ENCODE measurements at regions not wholly inside any gene's neighbourhood (a gene's known extent, or its start where the extent isn't known, plus 50 kb on each side); places are given as distances from the start of the nearest gene placed in this dataset.

DNA sequence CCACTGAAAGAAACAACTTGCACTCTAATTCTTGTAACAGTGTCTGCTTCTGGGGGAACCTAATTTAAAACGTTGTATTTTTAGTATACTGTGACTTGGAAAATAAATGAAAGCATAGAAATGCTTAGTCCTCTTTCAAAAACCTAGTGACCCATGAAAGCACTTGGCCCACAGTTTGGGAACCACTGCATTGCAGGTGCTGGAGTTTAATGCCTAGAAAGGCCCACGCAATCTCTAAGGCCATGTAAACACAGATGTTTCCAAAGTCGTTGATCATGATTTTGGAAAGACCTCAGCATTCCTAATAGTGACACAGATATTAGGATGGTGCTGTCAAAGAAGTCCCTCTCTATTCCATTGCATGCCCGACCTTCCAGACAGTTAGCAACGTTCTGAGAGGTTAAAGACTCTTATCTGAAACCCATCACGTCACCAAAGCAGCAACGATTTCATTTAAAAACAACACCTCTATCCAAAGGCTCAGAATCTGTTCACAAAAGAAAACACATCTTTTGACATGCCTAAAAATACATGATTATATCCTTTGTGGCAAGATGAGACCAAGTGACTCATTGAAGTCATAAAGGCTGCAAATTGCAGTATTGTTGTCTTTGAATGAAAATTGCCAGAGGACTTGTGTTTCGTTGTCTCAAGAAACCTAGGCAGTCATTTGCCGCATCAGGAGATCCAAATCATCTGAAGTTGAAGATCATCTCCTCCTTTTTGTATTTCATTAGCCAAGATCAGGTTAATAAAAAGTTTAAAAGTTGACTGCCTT lies 328.0 kb upstream of the ZNF507 start:
- TF ChIP-seq, protein P1, sequence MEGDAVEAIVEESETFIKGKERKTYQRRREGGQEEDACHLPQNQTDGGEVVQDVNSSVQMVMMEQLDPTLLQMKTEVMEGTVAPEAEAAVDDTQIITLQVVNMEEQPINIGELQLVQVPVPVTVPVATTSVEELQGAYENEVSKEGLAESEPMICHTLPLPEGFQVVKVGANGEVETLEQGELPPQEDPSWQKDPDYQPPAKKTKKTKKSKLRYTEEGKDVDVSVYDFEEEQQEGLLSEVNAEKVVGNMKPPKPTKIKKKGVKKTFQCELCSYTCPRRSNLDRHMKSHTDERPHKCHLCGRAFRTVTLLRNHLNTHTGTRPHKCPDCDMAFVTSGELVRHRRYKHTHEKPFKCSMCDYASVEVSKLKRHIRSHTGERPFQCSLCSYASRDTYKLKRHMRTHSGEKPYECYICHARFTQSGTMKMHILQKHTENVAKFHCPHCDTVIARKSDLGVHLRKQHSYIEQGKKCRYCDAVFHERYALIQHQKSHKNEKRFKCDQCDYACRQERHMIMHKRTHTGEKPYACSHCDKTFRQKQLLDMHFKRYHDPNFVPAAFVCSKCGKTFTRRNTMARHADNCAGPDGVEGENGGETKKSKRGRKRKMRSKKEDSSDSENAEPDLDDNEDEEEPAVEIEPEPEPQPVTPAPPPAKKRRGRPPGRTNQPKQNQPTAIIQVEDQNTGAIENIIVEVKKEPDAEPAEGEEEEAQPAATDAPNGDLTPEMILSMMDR (IDR thresholded peaks at IDR 0.05; ENCODE audit: low read length): no peak
- TF ChIP-seq EZH2phosphoT487 (IDR thresholded peaks at IDR 0.05; ENCODE audit: low read length): no peak
- TF ChIP-seq EZH2 (optimal IDR thresholded peaks at IDR 0.05; ENCODE audit: low read depth, low read length): no peak

Measured in MM.1S (cell line).